Activated naive CD8-positive, alpha-beta T cell treated with anti-CD3 and anti-CD28 coated beads for 36 hours (primary cell): ENCODE measurements at regions not wholly inside any gene's neighbourhood (a gene's known extent, or its start where the extent isn't known, plus 50 kb on each side); places are given as distances from the start of the nearest gene placed in this dataset.
"Not testable (repeated sequence)": the region's sequence is repeated elsewhere in the genome, so short reads cannot be mapped to it uniquely, and the experiment has no call there.

ENCODE experiments used
- DNase-seq: peaks from one replicate; pipeline ENCODE4 v3.0.0; 2021
- H3K27ac Mint-ChIP-seq: one replicate; pipeline ENCODE4 v1.8.0; 2022; ENCODE audit warnings: mild to moderate bottlenecking, moderate library complexity, mixed read lengths
- H3K27me3 Mint-ChIP-seq: one replicate; pipeline ENCODE4 v1.8.0; 2022; ENCODE audit warnings: mild to moderate bottlenecking, mixed read lengths
- H3K36me3 Mint-ChIP-seq: one replicate; pipeline ENCODE4 v1.8.0; 2021; ENCODE audit warnings: mild to moderate bottlenecking, mixed read lengths
- H3K4me1 Mint-ChIP-seq: one replicate; pipeline ENCODE4 v1.8.0; 2021; ENCODE audit warnings: mixed read lengths
- H3K4me3 Mint-ChIP-seq: one replicate; pipeline ENCODE4 v1.8.0; 2022; ENCODE audit warnings: mild to moderate bottlenecking, moderate library complexity, mixed read lengths
- H3K9me3 Mint-ChIP-seq: one replicate; pipeline ENCODE4 v1.8.0; 2022; ENCODE audit warnings: mixed read lengths

GRCh38 chr9:39678534-39679263, 323.2 kb downstream of the SPATA31A1 start:
- H3K27ac Mint-ChIP-seq, H3K36me3 Mint-ChIP-seq, H3K4me3 Mint-ChIP-seq, H3K4me1 Mint-ChIP-seq, H3K9me3 Mint-ChIP-seq, H3K27me3 Mint-ChIP-seq, DNase-seq: not testable (repeated sequence)

GRCh38 chr9:39680694-39681401, 325.4 kb downstream of the SPATA31A1 start:
- not testable (repeated sequence) for H3K4me3 Mint-ChIP-seq, H3K36me3 Mint-ChIP-seq, H3K27me3 Mint-ChIP-seq, H3K27ac Mint-ChIP-seq, H3K9me3 Mint-ChIP-seq, H3K4me1 Mint-ChIP-seq, DNase-seq

GRCh38 chr9:39728862-39729261, 373.4 kb downstream of the SPATA31A1 start:
- not testable (repeated sequence) for DNase-seq, H3K4me3 Mint-ChIP-seq, H3K27ac Mint-ChIP-seq, H3K36me3 Mint-ChIP-seq, H3K9me3 Mint-ChIP-seq, H3K27me3 Mint-ChIP-seq, H3K4me1 Mint-ChIP-seq

DNA sequence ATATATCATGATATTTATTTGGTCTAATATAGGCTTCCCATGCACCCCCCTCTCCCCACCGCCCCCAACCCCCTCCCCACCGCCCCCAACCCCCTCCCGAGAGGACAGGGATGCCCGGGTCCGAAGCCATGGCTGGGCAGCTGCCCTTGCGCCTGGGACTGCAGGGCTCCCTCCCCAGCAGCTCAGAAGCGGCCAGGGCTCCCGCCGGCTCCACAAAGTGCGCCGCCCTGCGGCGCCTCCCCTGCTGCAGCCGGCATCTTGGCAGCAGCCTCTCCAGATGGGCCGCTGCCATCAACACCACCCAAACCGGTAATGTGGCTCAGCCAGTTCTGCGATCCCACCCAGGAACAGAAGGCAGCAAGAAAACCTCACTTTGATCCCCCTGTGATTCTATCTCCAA, 389.4 kb downstream of the SPATA31A1 start:
- H3K36me3 Mint-ChIP-seq, DNase-seq, H3K27me3 Mint-ChIP-seq, H3K4me3 Mint-ChIP-seq, H3K27ac Mint-ChIP-seq, H3K9me3 Mint-ChIP-seq, H3K4me1 Mint-ChIP-seq: not testable (repeated sequence)

GRCh38 chr9:39775570-39775969, 420.1 kb downstream of the SPATA31A1 start:
- H3K9me3 Mint-ChIP-seq, H3K36me3 Mint-ChIP-seq, H3K27me3 Mint-ChIP-seq, H3K27ac Mint-ChIP-seq, H3K4me3 Mint-ChIP-seq, DNase-seq, H3K4me1 Mint-ChIP-seq: not testable (repeated sequence)

DNA sequence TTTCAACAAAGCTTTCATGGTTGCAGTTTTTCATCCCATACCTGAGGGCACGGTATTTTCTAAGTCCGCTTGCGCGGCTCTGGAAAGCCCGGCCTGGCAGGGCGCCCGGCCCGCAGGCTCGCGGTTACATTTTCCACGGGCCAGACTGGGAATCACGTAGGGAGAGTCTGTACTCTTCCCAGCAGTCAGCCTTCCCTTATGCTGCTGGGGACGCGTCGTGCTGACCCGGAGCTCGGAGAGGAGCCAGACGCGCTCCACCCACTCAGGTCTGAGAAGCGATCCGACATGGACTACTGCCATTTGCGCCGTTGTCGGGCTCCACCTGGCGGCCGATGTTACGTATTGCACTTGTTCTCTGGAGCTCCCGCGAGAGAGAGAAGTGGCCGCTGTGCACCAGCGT, 435.9 kb downstream of the SPATA31A1 start:
- peak; percentile 8 for DNase-seq
- not testable (repeated sequence) for H3K4me1 Mint-ChIP-seq, H3K27ac Mint-ChIP-seq, H3K4me3 Mint-ChIP-seq, H3K27me3 Mint-ChIP-seq, H3K9me3 Mint-ChIP-seq, H3K36me3 Mint-ChIP-seq

- not testable (repeated sequence) for H3K4me3 Mint-ChIP-seq, H3K9me3 Mint-ChIP-seq, H3K27ac Mint-ChIP-seq, H3K4me1 Mint-ChIP-seq, H3K36me3 Mint-ChIP-seq, H3K27me3 Mint-ChIP-seq, DNase-seq
Observed at GRCh38 chr9:39797935-39798334, 442.5 kb downstream of the SPATA31A1 start.

- DNase-seq, H3K9me3 Mint-ChIP-seq: not testable (repeated sequence)
Observed at GRCh38 chr9:39799252-39799651, 443.8 kb downstream of the SPATA31A1 start.

DNA sequence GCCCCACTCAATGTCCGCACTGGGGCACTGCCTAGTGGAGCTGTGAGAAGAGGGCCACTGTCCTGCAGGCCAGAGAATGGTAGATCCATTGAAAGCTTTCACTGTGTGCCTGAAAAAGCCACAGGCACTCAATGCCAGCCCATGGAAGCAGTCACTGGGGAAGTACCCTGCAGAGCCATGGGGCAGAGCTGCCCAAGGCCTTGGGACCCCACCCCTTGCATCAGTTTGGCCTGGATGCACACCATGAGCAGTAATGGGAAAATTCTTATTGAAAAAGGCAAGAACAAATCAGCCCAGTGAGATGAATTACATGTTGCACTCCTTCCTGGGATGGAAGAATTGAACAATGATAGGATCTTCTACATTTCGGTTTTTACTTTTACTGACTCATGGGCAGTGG, 447.1 kb downstream of the SPATA31A1 start:
- H3K27ac Mint-ChIP-seq, H3K36me3 Mint-ChIP-seq, H3K4me1 Mint-ChIP-seq, H3K27me3 Mint-ChIP-seq, H3K4me3 Mint-ChIP-seq, DNase-seq, H3K9me3 Mint-ChIP-seq: not testable (repeated sequence)

More at GRCh38 chr9:39799252-39799651, 443.8 kb downstream of the SPATA31A1 start:
- H3K4me1 Mint-ChIP-seq, H3K27me3 Mint-ChIP-seq, H3K36me3 Mint-ChIP-seq, H3K27ac Mint-ChIP-seq, H3K4me3 Mint-ChIP-seq: not testable (repeated sequence)

DNA sequence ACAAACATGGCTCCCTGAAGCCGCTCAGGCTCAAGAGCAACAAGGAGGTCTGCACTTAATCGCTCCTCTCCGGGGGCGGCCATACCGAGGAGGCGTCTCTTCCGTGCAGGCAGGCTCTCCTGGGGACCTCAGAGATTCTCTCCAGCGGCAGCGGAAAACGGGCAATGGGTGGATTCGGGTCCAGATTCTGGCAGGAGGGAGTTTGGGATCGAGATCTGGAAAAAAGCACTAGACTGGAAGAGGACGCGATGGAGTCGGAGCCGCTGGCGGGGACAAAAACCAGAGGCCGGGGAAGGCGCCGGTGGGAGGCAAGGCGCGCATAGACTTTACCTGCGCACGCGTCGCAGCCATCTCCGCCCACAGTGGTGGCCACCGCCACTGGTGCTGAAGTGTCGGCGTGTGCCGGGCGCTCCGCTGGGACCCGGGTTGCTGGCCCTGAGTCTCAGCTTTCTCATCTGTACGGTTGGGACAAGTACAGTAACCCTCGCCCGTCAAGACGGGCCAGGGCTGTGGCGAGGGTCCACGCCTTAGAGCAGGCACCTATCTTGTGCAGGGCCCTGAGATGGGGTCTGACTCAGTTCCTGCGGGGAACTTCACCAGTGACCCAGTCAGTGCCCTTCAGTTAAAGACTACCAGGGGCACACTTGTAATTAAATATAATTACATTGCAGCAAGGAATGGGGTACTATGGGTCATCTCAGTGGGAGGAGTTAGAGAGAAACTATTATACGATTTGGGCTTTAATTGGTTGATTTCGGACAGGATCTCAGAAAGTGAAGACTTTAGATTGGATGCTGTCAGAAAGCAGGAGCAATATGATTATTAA, 454.1 kb downstream of the SPATA31A1 start:
- H3K4me3 Mint-ChIP-seq, result peak overlapping the region; percentile 96
- H3K4me1 Mint-ChIP-seq, H3K36me3 Mint-ChIP-seq, H3K27me3 Mint-ChIP-seq, H3K9me3 Mint-ChIP-seq: not testable (repeated sequence)
- DNase-seq, result peak; percentile 43
- H3K27ac Mint-ChIP-seq, result peak overlapping the region; percentile 97

DNA sequence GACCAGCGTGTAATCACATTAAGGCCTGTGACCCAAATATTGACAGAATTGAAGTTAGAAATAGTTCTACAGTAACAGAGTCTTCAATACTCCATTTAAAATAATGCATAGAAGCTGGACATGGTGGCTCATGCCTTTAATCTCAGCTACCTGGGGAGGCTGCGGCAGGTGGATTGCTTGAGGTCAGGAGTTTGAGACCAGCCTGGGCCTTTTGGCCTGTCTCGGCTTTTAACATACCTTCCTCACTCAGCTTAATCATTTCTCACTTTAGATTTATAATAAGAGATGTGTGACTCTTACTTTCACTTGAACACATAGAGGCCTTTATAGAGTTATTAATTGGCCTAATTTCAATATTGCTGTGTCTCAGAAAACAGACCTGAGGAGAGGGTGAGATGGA, 454.9 kb downstream of the SPATA31A1 start:
- H3K9me3 Mint-ChIP-seq, DNase-seq, H3K4me3 Mint-ChIP-seq, H3K36me3 Mint-ChIP-seq, H3K4me1 Mint-ChIP-seq, H3K27me3 Mint-ChIP-seq, H3K27ac Mint-ChIP-seq: not testable (repeated sequence)

GRCh38 chr9:39811615-39812014, 456.1 kb downstream of the SPATA31A1 start:
- DNase-seq, H3K4me1 Mint-ChIP-seq, H3K27ac Mint-ChIP-seq, H3K36me3 Mint-ChIP-seq, H3K27me3 Mint-ChIP-seq, H3K9me3 Mint-ChIP-seq, H3K4me3 Mint-ChIP-seq: not testable (repeated sequence)

GRCh38 chr9:39828457-39828856, 473.0 kb downstream of the SPATA31A1 start:
- H3K4me3 Mint-ChIP-seq, DNase-seq, H3K36me3 Mint-ChIP-seq, H3K9me3 Mint-ChIP-seq, H3K4me1 Mint-ChIP-seq, H3K27ac Mint-ChIP-seq, H3K27me3 Mint-ChIP-seq: not testable (repeated sequence)
